K562 (cell line): ENCODE measurements at regions not wholly inside any gene's neighbourhood (a gene's known extent, or its start where the extent isn't known, plus 50 kb on each side); places are given as distances from the start of the nearest gene placed in this dataset.

Experiments used
- ATAC-seq: fragments of 200-7000 bp; cut with Tn5 transposase; 3 replicates; pipeline ENCODE4 v1.9.1; 2020; ENCODE audit warnings: moderate library complexity
- BruUV-seq: library from RNA; stranded (reverse); fragments of 400-500 nt; replicated peaks from 2 replicates; lab custom pipeline; 2021; lab: Mats Ljungman, UMichigan
- CTCF ChIA-PET: fragments of 300-600 bp; formaldehyde crosslinking; extraction: SDS; loops from one replicate; lab custom pipeline; 2021; ENCODE audit warnings: low intra/inter-chr PET ratio; lab: Yijun Ruan, JAX
- POLR2A ChIA-PET: fragments of 300-600, 350-650 bp; sonication (Branson Sonifier 250); formaldehyde crosslinking; extraction: SDS; loops from one replicate; lab custom pipeline; 2021; ENCODE audit warnings: antibody characterized with exemption, inconsistent platforms; lab: Yijun Ruan, JAX
- DNase-seq, 4 experiments: peaks; one replicate each; pipeline versions ENCODE4 v3.0.0 to v3.0.0-alpha.2; 2011 to 2018; ENCODE audit warnings: low spot score in 3 of 4, mixed read lengths in 3 of 4; ENCODE audit errors: extremely low read depth in 1 of 4
- FAIRE-seq: peaks from 2 replicates; lab custom pipeline; 2011; peaks lifted over from hg19 to GRCh38; lab: Jason Lieb, UNC
- H2AFZ ChIP-seq: 2 replicates; pipeline ENCODE4 v1.6.0; 2011; ENCODE audit warnings: low read depth, low read length, control low read depth, inconsistent platforms
- H3K27ac ChIP-seq: fragments of 200-600 bp; 3 replicates; pipeline ENCODE4 v1.8.0; 2011; ENCODE audit warnings: low read depth, mild to moderate bottlenecking, control low read depth, inconsistent platforms, low read length, moderate library complexity, mixed read lengths; ENCODE audit errors: extremely low read depth
- H3K27me3 ChIP-seq, 2 experiments: fragments of 300-600 bp in 1 of 2; 2 replicates in 1 of 2; 3 replicates in 1 of 2; pipeline versions ENCODE4 v1.6.0 to v1.8.0; 2011; ENCODE audit warnings: inconsistent platforms in 2 of 2, low read length in 2 of 2, mild to moderate bottlenecking in 1 of 2, mixed read lengths in 1 of 2, moderate library complexity in 1 of 2; ENCODE audit not compliant: control insufficient read depth in 2 of 2, insufficient read depth in 2 of 2
- H3K36me3 ChIP-seq: fragments of 300-600 bp; 3 replicates; pipeline ENCODE4 v1.8.0; 2011; ENCODE audit warnings: mild to moderate bottlenecking, low read length, inconsistent platforms; ENCODE audit not compliant: control insufficient read depth, insufficient read depth
- H3K4me1 ChIP-seq, 2 experiments: fragments of 200-600 bp in 1 of 2; replicated peaks in 1 of 2; 2 replicates in 1 of 2; 3 replicates in 1 of 2; pipeline versions ENCODE4 v1.5.1 to v1.8.0; 2011; ENCODE audit warnings: inconsistent platforms in 2 of 2, low read length in 2 of 2, mild to moderate bottlenecking in 1 of 2, mixed read lengths in 1 of 2, moderate library complexity in 1 of 2; ENCODE audit not compliant: control insufficient read depth in 2 of 2, insufficient read depth in 2 of 2
- H3K4me2 ChIP-seq: 2 replicates; pipeline ENCODE4 v1.6.1; 2011; ENCODE audit warnings: low read length, control low read depth, inconsistent platforms, mixed read lengths; ENCODE audit not compliant: insufficient read depth
- H3K4me3 ChIP-seq: fragments of 200-600 bp; sonication (generic), shearing (Covaris generic); 2 replicates; pipeline ENCODE4 v1.5.1; 2016; ENCODE audit warnings: control low read depth, inconsistent platforms
- H3K79me2 ChIP-seq: fragments of 200-600 bp; 3 replicates; pipeline ENCODE4 v1.8.0; 2011; ENCODE audit warnings: low read length, inconsistent platforms; ENCODE audit not compliant: control insufficient read depth, insufficient read depth
- H3K9ac ChIP-seq, 2 experiments: 2 replicates each; pipeline versions ENCODE4 v1.6.0 to v1.6.1; 2011; ENCODE audit warnings: low read depth in 2 of 2, low read length in 2 of 2, control low read depth in 1 of 2, inconsistent platforms in 1 of 2, mild to moderate bottlenecking in 1 of 2, mixed read lengths in 1 of 2; ENCODE audit not compliant: insufficient read depth in 1 of 2
- H3K9me1 ChIP-seq: one replicate; pipeline ENCODE4 v1.6.0; 2011; ENCODE audit warnings: inconsistent platforms, mild to moderate bottlenecking, low read length, moderate library complexity; ENCODE audit not compliant: control insufficient read depth, insufficient read depth
- H3K9me3 ChIP-seq: replicated peaks from 2 replicates; pipeline ENCODE4 v1.5.1; 2011; ENCODE audit warnings: low read depth, low read length, inconsistent platforms; ENCODE audit not compliant: control insufficient read depth, insufficient read depth
- H4K20me1 ChIP-seq: replicated peaks from 2 replicates; pipeline ENCODE4 v1.6.1; 2011; ENCODE audit warnings: low read length, inconsistent platforms, mixed read lengths; ENCODE audit not compliant: control insufficient read depth, insufficient read depth
- ID3 ChIP-seq, 2 experiments: fragments of 250-450 bp in 1 of 2; fragments of 450-650 bp in 1 of 2; sonication (Bioruptor Pico) in 1 of 2; IDR thresholded peaks; 2 replicates each; pipeline versions ENCODE4 v1.6.1 to v1.8.0; 2016 to 2021; ENCODE audit warnings: mild to moderate bottlenecking in 2 of 2, moderate library complexity in 2 of 2, missing compliant biosample characterization in 1 of 2, missing genetic modification characterization in 1 of 2
- THRA ChIP-seq: fragments of 450-650 bp; IDR thresholded peaks from 2 replicates; pipeline ENCODE4 v1.6.1; 2017; ENCODE audit warnings: mild to moderate bottlenecking, moderate library complexity
- WGBS: fragments of 100-300 bp; shearing (Covaris generic); methylation state at CpG from one replicate; pipeline ENCODE4 v1.1.6; 2016; ENCODE audit warnings: low coverage, mixed read lengths; ENCODE audit not compliant: insufficient coverage; ENCODE audit errors: missing lambda C conversion rate; 5-methylcytosine and 5-hydroxymethylcytosine counted together
- in situ Hi-C: fragments of 300-500 bp; cut with MboI; formaldehyde crosslinking; loops from 4 replicates; pipeline ENCODE4 v1.15.0; 2018; ENCODE audit warnings: inconsistent platforms, mixed read lengths
- intact Hi-C: fragments of 100-400 bp; cut with micrococcal nuclease; formaldehyde crosslinking; loops from 2 replicates; pipeline ENCODE4 v1.14.2; 2022

GRCh38 chr11:130635937-130636630, 187.6 kb downstream of the ADAMTS15 start:
- no peak overlapping the region for H3K9ac ChIP-seq
- no peaks in the 10 kb centered on the region for H3K4me1 ChIP-seq
- intact Hi-C loops (no loop called here), in situ Hi-C loops (no loop called here)
- no peaks in the 10 kb centered on the region for H3K9me1 ChIP-seq
- no peak for ATAC-seq
- CTCF ChIA-PET, result no interaction called here
- no peaks in the 10 kb centered on the region for H3K79me2 ChIP-seq
- TF ChIP-seq ID3 (CRISPR knock-in tag; IDR thresholded peaks at IDR 0.05), result no peak
- TF ChIP-seq ID3 (tag; IDR thresholded peaks at IDR 0.05), result no peak
- TF ChIP-seq THRA, result no peak
- H3K4me2 ChIP-seq, result no peak overlapping the region
- no peak overlapping the region for H3K4me3 ChIP-seq
- no peak overlapping the region for H3K27ac ChIP-seq
- no peak for FAIRE-seq
- POLR2A ChIA-PET, result no interaction called here
- BruUV-seq, result no TSS peak
- H3K27me3 ChIP-seq, result peaks cover 4 to 23% of the 10 kb centered on the region in 2 experiments; a peak in 4 of 5 replicates
- H3K36me3 ChIP-seq, result no peaks in the 10 kb centered on the region
- 0% methylated on average over 5 of the region's 5 CpGs for WGBS
- no peaks in the 10 kb centered on the region for H4K20me1 ChIP-seq
- DNase-seq, result no peak
- H3K9me3 ChIP-seq, result no peaks in the 10 kb centered on the region
- no peak overlapping the region for H2AFZ ChIP-seq
